H9 (cell line): ENCODE measurements at regions not wholly inside any gene's neighbourhood (a gene's known extent, or its start where the extent isn't known, plus 50 kb on each side); places are given as distances from the start of the nearest gene placed in this dataset.

ENCODE experiments used
- DNase-seq: peaks from one replicate; pipeline ENCODE4 v3.0.0-alpha.2; 2017
- H2AFZ ChIP-seq: one replicate; pipeline ENCODE4 v1.6.1; 2013; ENCODE audit warnings: mild to moderate bottlenecking, low read length, control low read depth, moderate library complexity
- H2AK5ac ChIP-seq: 2 replicates; pipeline ENCODE4 v1.6.1; 2013; ENCODE audit warnings: low read length, control low read depth, mixed read lengths; ENCODE audit not compliant: insufficient read length
- H2BK120ac ChIP-seq: one replicate; pipeline ENCODE4 v1.6.1; 2013; ENCODE audit warnings: low read depth, mild to moderate bottlenecking, low read length, control low read depth, inconsistent platforms; ENCODE audit not compliant: poor library complexity, severe bottlenecking
- H2BK12ac ChIP-seq: 2 replicates; pipeline ENCODE4 v1.6.1; 2013; ENCODE audit warnings: low read length, control low read depth, mixed read lengths, low read depth; ENCODE audit not compliant: insufficient read length
- H2BK15ac ChIP-seq: 2 replicates; pipeline ENCODE4 v1.6.1; 2013; ENCODE audit warnings: low read depth, low read length, control low read depth
- H2BK20ac ChIP-seq: one replicate; pipeline ENCODE4 v1.6.1; 2013; ENCODE audit warnings: low read depth, mild to moderate bottlenecking, low read length, control low read depth, inconsistent platforms; ENCODE audit not compliant: poor library complexity, severe bottlenecking
- H2BK5ac ChIP-seq: 2 replicates; pipeline ENCODE4 v1.6.1; 2013; ENCODE audit warnings: low read length, control low read depth, mixed read lengths; ENCODE audit not compliant: insufficient read length
- H3K14ac ChIP-seq: 2 replicates; pipeline ENCODE4 v1.6.1; 2013; ENCODE audit warnings: low read length, control low read depth; ENCODE audit not compliant: insufficient read depth
- H3K18ac ChIP-seq: 2 replicates; pipeline ENCODE4 v1.6.1; 2013; ENCODE audit warnings: low read depth, mild to moderate bottlenecking, mixed read lengths, low read length, control low read depth; ENCODE audit not compliant: insufficient read length
- H3K23ac ChIP-seq: 2 replicates; pipeline ENCODE4 v1.6.1; 2013; ENCODE audit warnings: low read length, control low read depth, mixed read lengths, low read depth; ENCODE audit not compliant: insufficient read length
- H3K23me2 ChIP-seq: 2 replicates; pipeline ENCODE4 v1.6.1; 2013; ENCODE audit warnings: low read depth, mild to moderate bottlenecking, mixed read lengths, low read length, control low read depth; ENCODE audit not compliant: insufficient read length, poor library complexity, severe bottlenecking
- H3K27ac ChIP-seq: 2 replicates; pipeline ENCODE4 v1.5.1; 2013; ENCODE audit warnings: low read length, control low read depth, mixed read lengths, low read depth; ENCODE audit not compliant: insufficient read length
- H3K27me3 ChIP-seq: 2 replicates; pipeline ENCODE4 v1.6.1; 2013; ENCODE audit warnings: low read length, control low read depth, inconsistent platforms; ENCODE audit not compliant: insufficient read depth
- H3K4ac ChIP-seq: 2 replicates; pipeline ENCODE4 v1.6.1; 2013; ENCODE audit warnings: low read depth, mild to moderate bottlenecking, control low read depth, inconsistent platforms, low read length, moderate library complexity
- H3K4me1 ChIP-seq: 2 replicates; pipeline ENCODE4 v1.6.1; 2013; ENCODE audit warnings: low read length, control low read depth, inconsistent platforms; ENCODE audit not compliant: insufficient read depth
- H3K4me2 ChIP-seq: 2 replicates; pipeline ENCODE4 v1.6.1; 2013; ENCODE audit warnings: low read length, control low read depth, mixed read lengths; ENCODE audit not compliant: insufficient read length, insufficient read depth
- H3K56ac ChIP-seq: 2 replicates; pipeline ENCODE4 v1.6.1; 2013; ENCODE audit warnings: low read depth, mild to moderate bottlenecking, mixed read lengths, low read length, control low read depth; ENCODE audit not compliant: insufficient read length
- H3K79me1 ChIP-seq: 2 replicates; pipeline ENCODE4 v1.6.1; 2013; ENCODE audit warnings: low read depth, mild to moderate bottlenecking, moderate library complexity, low read length, control low read depth, inconsistent platforms; ENCODE audit not compliant: insufficient read depth, poor library complexity, severe bottlenecking
- H3K79me2 ChIP-seq: 2 replicates; pipeline ENCODE4 v1.6.1; 2013; ENCODE audit warnings: low read length, control low read depth, inconsistent platforms; ENCODE audit not compliant: insufficient read depth
- H3K9ac ChIP-seq: 2 replicates; pipeline ENCODE4 v1.6.1; 2013; ENCODE audit warnings: low read length, control low read depth, mixed read lengths; ENCODE audit not compliant: insufficient read length; ENCODE audit errors: extremely low read depth
- H3K9me3 ChIP-seq: one replicate; pipeline ENCODE4 v1.6.1; 2013; ENCODE audit warnings: low read depth, low read length, inconsistent platforms; ENCODE audit not compliant: control insufficient read depth
- H3T11ph ChIP-seq: one replicate; pipeline ENCODE4 v1.6.1; 2013; ENCODE audit warnings: mild to moderate bottlenecking, low read length, control low read depth, inconsistent platforms
- H4K20me1 ChIP-seq: one replicate; pipeline ENCODE4 v1.6.1; 2013; ENCODE audit not compliant: control insufficient read depth, insufficient read length, insufficient read depth
- H4K5ac ChIP-seq: 2 replicates; pipeline ENCODE4 v1.6.1; 2013; ENCODE audit warnings: low read depth, mild to moderate bottlenecking, mixed read lengths, low read length, control low read depth; ENCODE audit not compliant: insufficient read length
- H4K8ac ChIP-seq: replicated peaks from 2 replicates; pipeline ENCODE4 v1.6.1; 2013; ENCODE audit warnings: low read length, control low read depth, mixed read lengths, low read depth; ENCODE audit not compliant: insufficient read length
- H4K91ac ChIP-seq: 2 replicates; pipeline ENCODE4 v1.6.1; 2013; ENCODE audit warnings: low read depth, mild to moderate bottlenecking, moderate library complexity, mixed read lengths, low read length, control low read depth; ENCODE audit not compliant: insufficient read length
- H3K27ac Mint-ChIP-seq, 3 experiments: 2 replicates in 2 of 3; 3 replicates in 1 of 3; pipeline ENCODE4 v1.8.0; 2020 to 2021; ENCODE audit warnings: mixed read lengths in 3 of 3, mild to moderate bottlenecking in 1 of 3, moderate library complexity in 1 of 3
- H3K27me3 Mint-ChIP-seq: 2 replicates; pipeline ENCODE4 v1.8.0; 2021; ENCODE audit warnings: low read depth, mild to moderate bottlenecking, moderate library complexity, mixed read lengths
- H3K36me3 Mint-ChIP-seq, 3 experiments: 2 replicates in 2 of 3; 3 replicates in 1 of 3; pipeline ENCODE4 v1.8.0; 2020 to 2021; ENCODE audit warnings: low read depth in 3 of 3, mixed read lengths in 3 of 3; ENCODE audit not compliant: insufficient read depth in 1 of 3
- H3K4me1 Mint-ChIP-seq, 2 experiments: 2 replicates each; pipeline ENCODE4 v1.8.0; 2020; ENCODE audit warnings: mixed read lengths in 2 of 2
- H3K4me3 Mint-ChIP-seq, 2 experiments: 2 replicates in 1 of 2; 3 replicates in 1 of 2; pipeline ENCODE4 v1.8.0; 2020 to 2021; ENCODE audit warnings: mild to moderate bottlenecking in 2 of 2, mixed read lengths in 2 of 2, moderate library complexity in 1 of 2
- H3K9me3 Mint-ChIP-seq, 2 experiments: 2 replicates in 1 of 2; 3 replicates in 1 of 2; pipeline ENCODE4 v1.8.0; 2020; ENCODE audit warnings: mild to moderate bottlenecking in 2 of 2, mixed read lengths in 2 of 2, moderate library complexity in 1 of 2
- CTCF ChIP-seq: fragments of 200-600 bp; sonication (generic); conservative IDR thresholded peaks from 3 replicates; pipeline ENCODE4 v1.8.0; 2021; ENCODE audit warnings: antibody characterized with exemption, mild to moderate bottlenecking
- WGBS: extraction: QIAGEN DNeasy Blood & Tissue Kit; methylation state at CpG from one replicate; pipeline ENCODE4 v1.1.7; 2013; ENCODE audit warnings: missing lambda C conversion rate, low lambda C conversion rate, mixed read lengths; ENCODE audit not compliant: insufficient read length; ENCODE audit errors: extremely low coverage; 5-methylcytosine and 5-hydroxymethylcytosine counted together

DNA sequence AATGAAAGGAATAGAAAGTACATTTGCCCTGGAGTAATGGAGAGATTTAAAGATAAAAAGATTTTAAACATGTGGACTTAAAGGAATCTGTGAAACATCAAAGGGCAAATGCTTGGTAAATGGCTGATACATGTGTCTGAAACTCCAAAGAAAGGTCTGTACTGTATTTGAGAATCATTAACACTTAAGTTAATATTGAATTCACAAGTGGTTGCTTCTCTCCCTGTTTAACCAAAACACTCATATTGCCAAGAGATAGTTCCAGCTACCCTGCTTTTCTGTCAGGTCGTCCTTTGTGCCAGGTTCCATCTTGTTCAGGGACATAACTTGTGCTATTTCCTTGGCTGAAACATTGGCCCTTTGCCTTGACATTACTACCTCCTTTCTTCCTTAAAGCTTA, 171.3 kb upstream of the HS3ST5 start:
- H3K27me3 ChIP-seq: no peaks in the 10 kb centered on the region
- no peak overlapping the region for H2BK20ac ChIP-seq
- H2AFZ ChIP-seq: no peak overlapping the region
- no peaks in the 10 kb centered on the region for H3K23me2 ChIP-seq
- Mint-ChIP-seq H3K4me3 (no peak overlapping the region), H3K36me3 (peaks cover 0 to 19% (median 6%) of the 10 kb centered on the region in 3 experiments; a peak in 3 of 7 replicates), H3K9me3 (peaks cover 5 to 11% of the 10 kb centered on the region in 2 experiments; a peak in 4 of 5 replicates), H3K27ac (no peak overlapping the region), H3K4me1 (peaks cover 4 to 14% of the 10 kb centered on the region in 2 experiments), H3K27me3 (no peaks in the 10 kb centered on the region)
- H2BK15ac ChIP-seq: no peak overlapping the region
- H2AK5ac ChIP-seq: no peak overlapping the region
- H3K27ac ChIP-seq: no peak overlapping the region
- no peak overlapping the region for H2BK120ac ChIP-seq
- no peaks in the 10 kb centered on the region for H3K79me2 ChIP-seq
- no CpG with 5 or more reads among the region's 1 CpG for WGBS
- no peak overlapping the region for H4K5ac ChIP-seq
- no peak overlapping the region for H4K8ac ChIP-seq
- H3K4me1 ChIP-seq: no peaks in the 10 kb centered on the region
- no peak overlapping the region for H3K4ac ChIP-seq
- H3K79me1 ChIP-seq: no peaks in the 10 kb centered on the region
- H4K20me1 ChIP-seq: no peaks in the 10 kb centered on the region
- no peak overlapping the region for H2BK12ac ChIP-seq
- no peak overlapping the region for H3K9ac ChIP-seq
- H4K91ac ChIP-seq: no peak overlapping the region
- no peak overlapping the region for H3K4me2 ChIP-seq
- H3K18ac ChIP-seq: no peak overlapping the region
- H3K56ac ChIP-seq: no peak overlapping the region
- H3T11ph ChIP-seq: no peak overlapping the region
- no peak overlapping the region for H3K23ac ChIP-seq
- no peak for DNase-seq
- H3K9me3 ChIP-seq: no peaks in the 10 kb centered on the region
- H2BK5ac ChIP-seq: no peak overlapping the region
- TF ChIP-seq CTCF: no peak
- no peak overlapping the region for H3K14ac ChIP-seq
